Testis (tissue), 2 donors: ENCODE measurements at regions not wholly inside any gene's neighbourhood (a gene's known extent, or its start where the extent isn't known, plus 50 kb on each side); places are given as distances from the start of the nearest gene placed in this dataset.

ENCODE experiments used
- POLR2A ChIP-seq: fragments of 450-650 bp; IDR thresholded peaks from one replicate; pipeline ENCODE4 v1.6.1; 2017; ENCODE audit warnings: antibody characterized with exemption, mild to moderate bottlenecking, moderate library complexity
- TF ChIP-seq, protein P1 (sequence below), 3 experiments: fragments of 450-650 bp in 2 of 3; fragments of 200-600 bp in 1 of 3; sonication (generic) in 1 of 3; IDR thresholded peaks; one replicate each; pipeline ENCODE4 v1.5.1; 2016 to 2019; ENCODE audit warnings: antibody characterized with exemption in 3 of 3, mild to moderate bottlenecking in 2 of 3, moderate library complexity in 1 of 3

DNA sequence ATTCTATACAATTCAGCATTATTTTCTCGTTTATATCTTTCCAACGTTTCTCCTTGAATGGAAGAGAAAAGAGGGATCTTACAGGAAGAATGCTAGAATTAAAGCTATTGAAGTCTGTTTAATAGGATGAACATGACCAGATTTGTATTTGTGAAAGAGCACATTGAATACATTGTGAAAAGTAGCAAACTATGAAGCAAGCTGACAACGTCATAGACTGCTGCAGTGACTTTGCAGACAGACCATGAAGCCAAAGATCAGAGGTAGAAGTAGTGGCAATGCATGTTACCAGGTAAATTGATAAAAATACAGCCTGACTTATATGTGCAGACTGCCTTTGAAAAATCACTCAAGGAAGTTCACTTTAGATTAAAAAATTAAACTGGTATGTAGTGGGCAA is 146.1 kb downstream of the RASSF9 start:
- TF ChIP-seq, protein P1, sequence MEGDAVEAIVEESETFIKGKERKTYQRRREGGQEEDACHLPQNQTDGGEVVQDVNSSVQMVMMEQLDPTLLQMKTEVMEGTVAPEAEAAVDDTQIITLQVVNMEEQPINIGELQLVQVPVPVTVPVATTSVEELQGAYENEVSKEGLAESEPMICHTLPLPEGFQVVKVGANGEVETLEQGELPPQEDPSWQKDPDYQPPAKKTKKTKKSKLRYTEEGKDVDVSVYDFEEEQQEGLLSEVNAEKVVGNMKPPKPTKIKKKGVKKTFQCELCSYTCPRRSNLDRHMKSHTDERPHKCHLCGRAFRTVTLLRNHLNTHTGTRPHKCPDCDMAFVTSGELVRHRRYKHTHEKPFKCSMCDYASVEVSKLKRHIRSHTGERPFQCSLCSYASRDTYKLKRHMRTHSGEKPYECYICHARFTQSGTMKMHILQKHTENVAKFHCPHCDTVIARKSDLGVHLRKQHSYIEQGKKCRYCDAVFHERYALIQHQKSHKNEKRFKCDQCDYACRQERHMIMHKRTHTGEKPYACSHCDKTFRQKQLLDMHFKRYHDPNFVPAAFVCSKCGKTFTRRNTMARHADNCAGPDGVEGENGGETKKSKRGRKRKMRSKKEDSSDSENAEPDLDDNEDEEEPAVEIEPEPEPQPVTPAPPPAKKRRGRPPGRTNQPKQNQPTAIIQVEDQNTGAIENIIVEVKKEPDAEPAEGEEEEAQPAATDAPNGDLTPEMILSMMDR (IDR thresholded peaks at IDR 0.05) = no peak
- no peak for TF ChIP-seq POLR2A
